HL-60 (cell line): ENCODE measurements at regions not wholly inside any gene's neighbourhood (a gene's known extent, or its start where the extent isn't known, plus 50 kb on each side); places are given as distances from the start of the nearest gene placed in this dataset.

Source experiments
- DNase-seq, 2 experiments: peaks; one replicate each; pipeline ENCODE4 v3.0.0-alpha.2; 2010 to 2020; ENCODE audit warnings: low read depth in 1 of 2, low spot score in 1 of 2
- H3K27ac ChIP-seq: fragments of 250-450 bp; sonication (Bioruptor Pico); replicated peaks from 2 replicates; pipeline ENCODE4 v1.5.1; 2020; ENCODE audit warnings: mild to moderate bottlenecking, moderate library complexity
- H3K27me3 ChIP-seq: fragments of 250-450 bp; sonication (Bioruptor Pico); 2 replicates; pipeline ENCODE4 v1.5.1; 2021; ENCODE audit warnings: mild to moderate bottlenecking, moderate library complexity; ENCODE audit not compliant: insufficient read depth, poor library complexity, severe bottlenecking
- H3K4me3 ChIP-seq: replicated peaks from 2 replicates; pipeline ENCODE4 v1.5.1; 2011; ENCODE audit warnings: mild to moderate bottlenecking, control low read depth, low read length; ENCODE audit not compliant: insufficient read depth
- CTCF ChIP-seq: IDR thresholded peaks from one replicate; pipeline ENCODE4 v1.5.1; 2011; ENCODE audit warnings: low read length, control low read depth, inconsistent platforms; ENCODE audit not compliant: insufficient read depth
- GABPA ChIP-seq: IDR thresholded peaks from 2 replicates; pipeline ENCODE4 v1.6.1; 2012; ENCODE audit warnings: low read depth
- POLR2AphosphoS5 ChIP-seq: IDR thresholded peaks from 2 replicates; pipeline ENCODE4 v1.6.1; 2012; ENCODE audit warnings: low read depth
- REST ChIP-seq: IDR thresholded peaks from 2 replicates; pipeline ENCODE4 v1.6.1; 2012; ENCODE audit warnings: low read depth; ENCODE audit not compliant: insufficient replicate concordance
- SPI1 ChIP-seq: IDR thresholded peaks from 2 replicates; pipeline ENCODE4 v1.6.1; 2012; ENCODE audit warnings: low read depth, mild to moderate bottlenecking, borderline replicate concordance

GRCh38 chr12:93950311-93950710 lies 198.1 kb upstream of the PLXNC1 start:
- H3K4me3 ChIP-seq, result no peak overlapping the region
- H3K27me3 ChIP-seq, result no peaks in the 10 kb centered on the region
- TF ChIP-seq POLR2AphosphoS5 (no peak), GABPA (no peak), SPI1 (no peak), REST (no peak), CTCF (no peak)
- H3K27ac ChIP-seq, result no peak overlapping the region
- no peak for DNase-seq

GRCh38 chr12:93954166-93955112 lies 193.9 kb upstream of the PLXNC1 start:
- no peak for DNase-seq
- TF ChIP-seq CTCF (no peak), SPI1 (no peak), POLR2AphosphoS5 (no peak), REST (no peak), GABPA (no peak)
- H3K4me3 ChIP-seq, result no peak overlapping the region
- H3K27ac ChIP-seq, result no peak overlapping the region
- no peaks in the 10 kb centered on the region for H3K27me3 ChIP-seq

- TF ChIP-seq SPI1 (no peak), CTCF (no peak), POLR2AphosphoS5 (no peak), REST (no peak), GABPA (no peak)
- DNase-seq, result no peak
- Histone ChIP-seq H3K27me3 (no peaks in the 10 kb centered on the region), H3K4me3 (no peak overlapping the region), H3K27ac (no peak overlapping the region)
These were observed 191.8 kb upstream of the PLXNC1 start for GRCh38 chr12:93956551-93956950.
